HepG2 (cell line): ENCODE measurements at regions not wholly inside any gene's neighbourhood (a gene's known extent, or its start where the extent isn't known, plus 50 kb on each side); places are given as distances from the start of the nearest gene placed in this dataset.

Experiments used
- ATAC-seq: fragments of 200-7000 bp; cut with Tn5 transposase; 3 replicates; pipeline ENCODE4 v1.9.1; 2020; ENCODE audit warnings: mild to moderate bottlenecking, moderate library complexity
- BruUV-seq: library from RNA; stranded (reverse); fragments of 400-500 nt; replicated peaks from 2 replicates; lab custom pipeline; 2021; lab: Mats Ljungman, UMichigan
- CTCF ChIA-PET: fragments of 300-600 bp; formaldehyde crosslinking; extraction: SDS; loops from one replicate; lab custom pipeline; 2021; ENCODE audit warnings: low total read pairs, inconsistent platforms, low intra/inter-chr PET ratio; lab: Yijun Ruan, JAX
- POLR2A ChIA-PET: fragments of 350-600 bp; sonication (Branson Sonifier 250); formaldehyde crosslinking; loops from one replicate; lab custom pipeline; 2020; ENCODE audit warnings: antibody characterized with exemption, inconsistent platforms; lab: Yijun Ruan, JAX
- DNase-seq: peaks from one replicate; pipeline ENCODE4 v3.0.0-alpha.2; 2015; ENCODE audit warnings: low spot score
- FAIRE-seq: peaks from 3 replicates; lab custom pipeline; 2011; peaks lifted over from hg19 to GRCh38; lab: Jason Lieb, UNC
- H2AFZ ChIP-seq: one replicate; pipeline ENCODE4 v1.6.1; 2011; ENCODE audit warnings: low read length, inconsistent platforms
- H3K27ac ChIP-seq: fragments of 300-600 bp; 3 replicates; pipeline ENCODE4 v1.8.0; 2011; ENCODE audit warnings: mixed run types, mild to moderate bottlenecking, mixed read lengths, low read length, inconsistent platforms; ENCODE audit not compliant: insufficient read depth; ENCODE audit errors: extremely low read length
- H3K27me3 ChIP-seq, 2 experiments: fragments of 200-600 bp in 1 of 2; 2 replicates in 1 of 2; 3 replicates in 1 of 2; pipeline versions ENCODE4 v1.6.0 to v1.8.0; 2011; ENCODE audit warnings: low read length in 2 of 2, mild to moderate bottlenecking in 2 of 2, moderate library complexity in 2 of 2, inconsistent platforms in 1 of 2; ENCODE audit not compliant: insufficient read depth in 2 of 2, control insufficient read depth in 1 of 2
- H3K36me3 ChIP-seq, 2 experiments: fragments of 200-600 bp in 1 of 2; replicated peaks in 1 of 2; 2 replicates in 1 of 2; 3 replicates in 1 of 2; pipeline versions ENCODE4 v1.5.1 to v1.8.0; 2011; ENCODE audit warnings: low read length in 2 of 2, inconsistent platforms in 1 of 2; ENCODE audit not compliant: insufficient read depth in 2 of 2, control insufficient read depth in 1 of 2
- H3K4me1 ChIP-seq: 2 replicates; pipeline ENCODE4 v1.5.1; 2012; ENCODE audit warnings: low read length, inconsistent platforms; ENCODE audit not compliant: insufficient read depth
- H3K4me2 ChIP-seq: 2 replicates; pipeline ENCODE4 v1.6.0; 2011; ENCODE audit warnings: low read depth, low read length, inconsistent platforms
- H3K4me3 ChIP-seq, 3 experiments: fragments of 200-600 bp in 1 of 3; sonication (generic), shearing (Covaris generic) in 1 of 3; replicated peaks in 1 of 3; 2 replicates each; pipeline ENCODE4 v1.5.1; 2011 to 2016; ENCODE audit warnings: low read length in 3 of 3, inconsistent platforms in 2 of 3, low read depth in 2 of 3, mild to moderate bottlenecking in 2 of 3, control low read depth in 1 of 3, mixed read lengths in 1 of 3; ENCODE audit not compliant: insufficient read depth in 1 of 3
- H3K79me2 ChIP-seq: one replicate; pipeline ENCODE4 v1.6.1; 2011; ENCODE audit warnings: low read length, inconsistent platforms; ENCODE audit not compliant: insufficient read depth
- H3K9ac ChIP-seq: 2 replicates; pipeline ENCODE4 v1.6.0; 2011; ENCODE audit warnings: mild to moderate bottlenecking, low read depth, low read length, inconsistent platforms; ENCODE audit not compliant: insufficient read depth
- H3K9me3 ChIP-seq: 2 replicates; pipeline ENCODE4 v1.5.1; 2012; ENCODE audit warnings: mild to moderate bottlenecking, low read length
- H4K20me1 ChIP-seq: 2 replicates; pipeline ENCODE4 v1.6.0; 2011; ENCODE audit warnings: inconsistent platforms, mild to moderate bottlenecking, low read length, moderate library complexity; ENCODE audit not compliant: insufficient read depth
- WGBS: methylation state at CpG from one replicate; pipeline ENCODE4 v1.1.6; 2017; ENCODE audit warnings: low lambda C conversion rate; 5-methylcytosine and 5-hydroxymethylcytosine counted together
- in situ Hi-C: cut with HindIII; loops from 2 replicates; pipeline ENCODE4 v1.10.0; 2017; ENCODE audit warnings: low pct_unique_long_range_greater_than_20kb; ENCODE audit not compliant: extremely low pct_ligation_motif_present
- intact Hi-C: fragments of 100-400 bp; cut with micrococcal nuclease; formaldehyde crosslinking; loops from one replicate; pipeline ENCODE4 v1.10.0; 2022; ENCODE audit not compliant: unreplicated experiment
- TF ChIP-seq, protein P1 (sequence below): sonication (generic); formaldehyde crosslinking; IDR thresholded peaks from 2 replicates; pipeline ENCODE4 v1.9.0; 2021; ENCODE audit warnings: missing genetic modification reagents, borderline replicate concordance

DNA sequence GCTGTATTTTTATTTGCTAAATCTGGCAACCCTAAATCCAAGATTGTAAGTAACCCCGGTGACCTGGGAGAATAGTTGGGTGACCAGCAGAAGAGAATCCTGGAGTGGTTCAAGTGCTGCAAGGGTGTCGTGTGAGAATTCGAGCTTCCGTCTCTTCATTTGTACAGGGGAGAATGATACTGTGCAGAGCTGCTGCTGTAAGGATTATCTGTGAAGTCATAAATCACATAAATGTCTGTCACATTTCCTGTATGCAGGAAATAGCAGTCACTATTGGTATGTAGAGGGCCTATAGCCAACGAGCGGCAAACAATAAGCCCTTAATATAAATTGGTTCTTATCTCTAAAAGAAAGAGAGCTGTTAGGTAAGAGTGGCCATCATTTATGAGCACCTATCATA, 90.7 kb downstream of the ATP1A1 start:
- H3K9ac ChIP-seq = no peak overlapping the region
- TF ChIP-seq, protein P1, sequence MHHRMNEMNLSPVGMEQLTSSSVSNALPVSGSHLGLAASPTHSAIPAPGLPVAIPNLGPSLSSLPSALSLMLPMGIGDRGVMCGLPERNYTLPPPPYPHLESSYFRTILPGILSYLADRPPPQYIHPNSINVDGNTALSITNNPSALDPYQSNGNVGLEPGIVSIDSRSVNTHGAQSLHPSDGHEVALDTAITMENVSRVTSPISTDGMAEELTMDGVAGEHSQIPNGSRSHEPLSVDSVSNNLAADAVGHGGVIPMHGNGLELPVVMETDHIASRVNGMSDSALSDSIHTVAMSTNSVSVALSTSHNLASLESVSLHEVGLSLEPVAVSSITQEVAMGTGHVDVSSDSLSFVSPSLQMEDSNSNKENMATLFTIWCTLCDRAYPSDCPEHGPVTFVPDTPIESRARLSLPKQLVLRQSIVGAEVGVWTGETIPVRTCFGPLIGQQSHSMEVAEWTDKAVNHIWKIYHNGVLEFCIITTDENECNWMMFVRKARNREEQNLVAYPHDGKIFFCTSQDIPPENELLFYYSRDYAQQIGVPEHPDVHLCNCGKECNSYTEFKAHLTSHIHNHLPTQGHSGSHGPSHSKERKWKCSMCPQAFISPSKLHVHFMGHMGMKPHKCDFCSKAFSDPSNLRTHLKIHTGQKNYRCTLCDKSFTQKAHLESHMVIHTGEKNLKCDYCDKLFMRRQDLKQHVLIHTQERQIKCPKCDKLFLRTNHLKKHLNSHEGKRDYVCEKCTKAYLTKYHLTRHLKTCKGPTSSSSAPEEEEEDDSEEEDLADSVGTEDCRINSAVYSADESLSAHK (CRISPR knock-in tag) = no peak
- TF ChIP-seq, all 625 proteins: peak for 0
- FAIRE-seq (no peak), DNase-seq (no peak), ATAC-seq (no peak)
- Histone ChIP-seq H2AFZ (no peak overlapping the region), H3K27me3 (no peaks in the 10 kb centered on the region; a peak in 1 of 5 replicates), H3K27ac (no peak overlapping the region), H3K36me3 (no peaks in the 10 kb centered on the region), H4K20me1 (no peaks in the 10 kb centered on the region), H3K4me2 (no peak overlapping the region), H3K4me3 (no peak overlapping the region), H3K9me3 (no peaks in the 10 kb centered on the region), H3K4me1 (peaks cover 60% of the 10 kb centered on the region), H3K79me2 (peaks cover 27% of the 10 kb centered on the region)
- no TSS peak for BruUV-seq
- POLR2A ChIA-PET = interaction anchor here (1.0 to 4.1 kb wide), 4 partner anchors 11 to 46 kb away, joined by 3 to 32 read pairs (median 4); no protein-coding TSS in a partner anchor
- 97% methylated on average over 6 of the region's 6 CpGs for WGBS
- CTCF ChIA-PET = no interaction called here
- intact Hi-C loops = no loop called here
- in situ Hi-C loops = loop anchor here (5.0 kb wide), 1 partner anchor 41 kb away; no protein-coding TSS in a partner anchor
